AG08395 (cell line): ENCODE measurements at regions not wholly inside any gene's neighbourhood (a gene's known extent, or its start where the extent isn't known, plus 50 kb on each side); places are given as distances from the start of the nearest gene placed in this dataset.
"Not testable (repeated sequence)": the region's sequence is repeated elsewhere in the genome, so short reads cannot be mapped to it uniquely, and the experiment has no call there.

Experiments used
- DNase-seq: peaks from one replicate; pipeline ENCODE4 v3.0.0; 2012; ENCODE audit warnings: mixed read lengths, low spot score

DNA sequence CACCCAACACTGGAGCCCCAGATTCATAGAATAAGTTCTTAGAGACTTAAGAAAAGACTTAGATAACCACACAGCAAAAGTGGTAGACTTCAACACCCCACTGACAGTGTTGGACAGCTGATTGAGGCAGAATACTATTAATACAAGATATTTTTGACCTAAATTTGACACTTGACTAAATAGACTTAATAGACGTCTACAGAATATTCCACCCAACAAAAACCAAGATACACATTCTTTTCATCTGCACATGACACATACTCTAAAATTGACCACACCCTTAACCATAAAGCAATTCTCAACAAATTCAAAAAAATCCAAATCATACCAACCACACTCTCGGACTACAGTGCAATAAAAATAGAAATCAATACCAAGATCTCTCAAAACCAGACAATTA, 179.8 kb upstream of the TPM1 start:
- DNase-seq, result no peak

GRCh38 chr15:62866366-62866765, 176.2 kb upstream of the TPM1 start:
- DNase-seq, result no peak

- no peak for DNase-seq
These were observed 174.7 kb upstream of the TPM1 start for GRCh38 chr15:62867844-62868243.

- DNase-seq, result peak; percentile 42
These were observed 174.0 kb upstream of the TPM1 start for GRCh38 chr15:62868507-62868906.

- DNase-seq, result no peak
These were observed 173.4 kb upstream of the TPM1 start for GRCh38 chr15:62869116-62869515.

GRCh38 chr15:62870216-62870615, 172.3 kb upstream of the TPM1 start:
- no peak for DNase-seq

DNA sequence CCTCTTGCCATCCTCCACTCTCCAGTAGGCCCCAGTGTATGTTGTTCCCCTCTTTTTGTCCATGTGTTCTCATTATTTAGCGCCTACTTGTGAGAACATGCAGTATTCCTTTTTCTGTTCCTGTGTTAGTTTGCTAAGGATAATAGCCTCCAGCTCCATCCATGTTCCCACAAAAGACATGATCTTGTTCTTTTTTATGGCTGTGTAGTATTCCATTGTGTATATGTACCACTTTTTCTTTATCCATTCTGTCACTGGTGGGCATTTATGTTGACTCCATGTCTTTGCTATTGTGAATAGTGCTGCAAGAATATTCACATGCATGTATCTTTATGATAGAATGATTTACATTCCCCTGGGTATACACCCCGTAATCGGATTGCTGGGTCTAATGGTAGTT, 171.8 kb upstream of the TPM1 start:
- DNase-seq, result not testable (repeated sequence)

- DNase-seq, result no peak
These were observed 169.3 kb upstream of the TPM1 start for GRCh38 chr15:62873203-62873602.

DNA sequence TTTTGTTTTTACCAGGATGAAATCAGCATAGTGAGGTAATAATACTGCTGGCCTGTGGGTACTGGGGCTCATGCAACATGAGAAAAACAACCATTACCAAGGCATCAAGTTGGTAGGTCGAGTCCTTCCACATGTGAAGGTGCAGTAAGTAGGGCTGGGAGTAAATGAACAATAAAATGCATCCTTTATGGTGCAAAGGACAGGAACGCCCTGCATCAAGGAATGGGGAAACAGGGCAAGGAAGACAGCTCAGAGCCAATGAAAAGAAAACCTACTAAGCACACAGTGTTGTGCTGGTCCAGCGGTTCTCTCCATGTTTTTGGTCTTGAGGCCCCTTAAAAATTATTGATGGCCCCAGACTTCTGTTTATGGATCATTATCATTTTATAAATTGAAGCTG, 168.5 kb upstream of the TPM1 start:
- no peak for DNase-seq

GRCh38 chr15:62874959-62875625, 167.5 kb upstream of the TPM1 start:
- DNase-seq, result no peak

GRCh38 chr15:62875626-62876021, 166.9 kb upstream of the TPM1 start:
- no peak for DNase-seq

DNA sequence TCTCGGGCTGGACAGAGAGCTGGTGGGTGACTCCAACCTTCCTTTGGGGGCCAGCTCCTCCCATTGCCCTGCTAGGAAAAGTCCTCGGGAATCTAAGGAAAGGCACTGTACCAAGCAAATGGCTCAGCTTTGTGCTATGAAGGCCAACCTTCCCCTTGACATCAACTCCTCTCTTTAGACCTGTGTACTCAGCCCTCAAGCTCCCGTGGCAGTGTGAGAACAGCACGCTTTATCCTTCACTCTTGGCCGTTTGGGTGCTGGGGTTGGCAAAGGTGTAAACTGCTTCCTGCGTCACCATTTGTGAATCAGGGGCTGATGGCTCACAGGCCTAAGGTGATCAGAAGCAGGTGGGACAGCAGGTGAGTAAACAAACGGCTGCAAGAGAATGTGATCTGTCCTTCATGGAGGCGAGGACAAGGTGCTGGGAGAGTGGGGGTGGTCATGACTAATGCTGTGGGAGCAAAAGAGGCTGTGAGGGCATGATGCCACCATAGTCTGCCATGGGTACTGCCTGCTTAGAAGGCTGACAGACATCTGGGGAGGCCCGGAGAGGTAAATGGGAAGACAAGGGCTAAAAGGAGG, 165.2 kb upstream of the TPM1 start:
- no peak for DNase-seq

- DNase-seq, result no peak
These were observed 164.5 kb upstream of the TPM1 start for GRCh38 chr15:62878070-62878469.

- DNase-seq, result no peak
These were observed 162.8 kb upstream of the TPM1 start for GRCh38 chr15:62879770-62880169.

GRCh38 chr15:62880278-62880677, 162.3 kb upstream of the TPM1 start:
- peak; percentile 41 for DNase-seq

DNA sequence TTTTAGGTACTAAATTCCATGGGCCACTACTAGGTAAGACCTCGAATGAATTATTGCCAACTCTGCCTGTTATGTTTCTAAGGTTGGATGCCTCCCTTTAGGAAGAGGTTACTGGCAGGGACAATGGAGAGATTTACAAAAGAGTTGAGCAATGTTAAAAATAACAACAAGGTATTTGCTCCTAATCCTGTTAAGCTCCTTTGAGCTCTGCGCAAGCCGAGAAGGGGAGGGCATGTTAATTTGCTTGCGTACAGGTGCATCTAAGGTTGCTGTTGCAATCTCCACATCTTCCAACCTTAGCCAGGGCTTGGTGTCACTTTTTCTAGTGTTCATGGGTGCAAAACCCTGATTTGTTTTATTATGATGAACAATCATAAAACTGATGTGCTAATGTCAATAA, 161.5 kb upstream of the TPM1 start:
- DNase-seq, result no peak

DNA sequence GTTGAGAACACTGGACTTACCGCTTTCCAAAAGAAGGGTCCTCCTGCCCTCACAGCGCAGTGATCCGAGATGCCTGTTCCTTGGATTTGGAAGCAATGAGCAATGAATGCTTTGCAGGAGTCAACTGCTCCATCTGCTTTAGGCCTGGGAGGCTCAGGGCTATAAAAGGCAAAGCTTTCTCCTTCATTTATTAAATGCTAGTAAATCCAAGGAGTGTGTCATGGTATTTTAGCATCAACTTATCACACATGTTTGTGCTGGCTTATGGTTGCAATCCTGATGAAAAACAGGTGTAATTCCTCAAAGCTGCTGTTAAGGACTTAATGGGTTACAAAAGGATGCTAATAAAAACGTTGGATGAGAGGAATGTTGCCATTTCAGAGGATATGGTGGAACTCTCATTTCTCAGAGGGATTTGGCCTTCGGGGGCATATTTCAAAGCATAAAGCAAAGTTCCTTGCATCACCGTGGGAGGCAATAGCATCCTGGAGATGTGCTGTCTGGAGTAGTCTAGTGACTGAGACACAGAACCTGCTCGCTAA, 158.5 kb upstream of the TPM1 start:
- peak; percentile 61 for DNase-seq

DNA sequence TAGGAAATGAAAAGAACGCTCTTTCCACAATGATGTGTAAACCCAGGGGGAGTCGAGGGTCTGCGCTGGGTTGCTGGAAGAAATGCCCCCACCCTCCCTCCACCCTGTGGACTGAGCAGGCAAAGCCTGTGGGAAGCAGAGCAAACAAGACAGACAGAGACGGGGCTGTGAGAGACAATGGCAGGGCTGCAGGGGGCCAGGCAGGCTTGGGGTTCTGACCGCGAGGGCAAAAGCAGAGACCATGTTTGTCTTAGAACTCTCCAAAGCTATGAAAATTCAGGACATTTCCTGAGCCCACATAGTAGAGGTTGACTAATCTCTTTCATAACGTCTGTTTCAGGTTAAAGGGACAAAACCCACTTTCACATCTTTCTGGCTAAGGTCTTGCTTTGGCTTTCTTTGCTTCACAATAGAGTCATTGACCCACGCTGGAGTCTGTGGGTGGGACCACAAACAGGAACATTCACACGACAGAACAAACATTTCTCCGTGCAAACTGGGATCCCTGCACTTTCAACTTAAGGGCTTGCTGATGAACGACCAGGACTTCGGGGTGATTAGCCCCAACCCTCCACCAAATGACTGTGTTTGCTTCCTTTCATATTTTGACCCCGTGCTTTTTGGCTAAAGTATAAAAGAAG, 156.0 kb upstream of the TPM1 start:
- DNase-seq, result peak; percentile 28

GRCh38 chr15:62887113-62887570, 155.4 kb upstream of the TPM1 start:
- DNase-seq, result peak; percentile 39

DNA sequence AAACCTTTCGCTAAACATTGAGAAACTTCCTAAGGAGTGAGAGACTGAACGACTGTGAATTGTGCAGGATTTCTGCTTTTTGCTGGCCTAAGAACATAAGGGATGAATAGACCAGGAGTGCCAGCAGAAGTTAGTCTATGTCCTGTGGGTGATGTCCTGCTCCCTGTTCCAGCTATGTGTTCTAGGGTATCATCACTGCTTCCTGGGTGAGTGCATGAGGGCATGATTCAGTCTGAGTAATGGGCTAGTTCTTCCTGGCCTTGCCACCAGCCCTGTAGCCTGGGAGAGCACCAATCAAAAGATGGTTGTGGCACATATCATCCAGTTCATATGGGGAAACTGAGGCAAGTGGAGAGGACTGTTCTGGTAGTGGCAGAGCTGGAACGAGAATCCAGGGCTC, 153.9 kb upstream of the TPM1 start:
- DNase-seq, result no peak

DNA sequence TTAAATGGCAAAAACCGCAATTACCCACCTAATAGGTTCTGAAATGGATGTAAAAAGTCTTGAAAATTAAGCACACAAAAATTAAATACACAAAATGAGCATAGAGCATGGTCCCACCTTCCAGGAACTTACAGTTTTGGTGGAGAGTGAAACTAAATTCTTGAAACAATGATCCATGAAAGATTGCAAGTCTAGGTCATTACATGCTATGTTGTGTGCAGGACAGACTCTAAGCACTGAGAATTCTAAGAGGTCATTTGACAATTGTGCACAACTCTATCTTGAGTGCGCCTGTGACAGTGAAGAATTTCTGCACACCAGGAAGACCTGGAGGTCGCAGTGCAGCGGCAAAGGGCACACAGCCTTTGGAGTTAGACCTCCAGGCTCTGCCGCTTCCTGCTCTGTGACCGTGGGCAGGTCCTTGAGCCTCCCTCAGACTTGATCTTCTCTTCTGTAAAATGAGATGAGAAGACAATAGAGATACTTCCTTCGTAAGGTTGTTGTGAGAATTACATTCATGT, 153.3 kb upstream of the TPM1 start:
- DNase-seq, result no peak

DNA sequence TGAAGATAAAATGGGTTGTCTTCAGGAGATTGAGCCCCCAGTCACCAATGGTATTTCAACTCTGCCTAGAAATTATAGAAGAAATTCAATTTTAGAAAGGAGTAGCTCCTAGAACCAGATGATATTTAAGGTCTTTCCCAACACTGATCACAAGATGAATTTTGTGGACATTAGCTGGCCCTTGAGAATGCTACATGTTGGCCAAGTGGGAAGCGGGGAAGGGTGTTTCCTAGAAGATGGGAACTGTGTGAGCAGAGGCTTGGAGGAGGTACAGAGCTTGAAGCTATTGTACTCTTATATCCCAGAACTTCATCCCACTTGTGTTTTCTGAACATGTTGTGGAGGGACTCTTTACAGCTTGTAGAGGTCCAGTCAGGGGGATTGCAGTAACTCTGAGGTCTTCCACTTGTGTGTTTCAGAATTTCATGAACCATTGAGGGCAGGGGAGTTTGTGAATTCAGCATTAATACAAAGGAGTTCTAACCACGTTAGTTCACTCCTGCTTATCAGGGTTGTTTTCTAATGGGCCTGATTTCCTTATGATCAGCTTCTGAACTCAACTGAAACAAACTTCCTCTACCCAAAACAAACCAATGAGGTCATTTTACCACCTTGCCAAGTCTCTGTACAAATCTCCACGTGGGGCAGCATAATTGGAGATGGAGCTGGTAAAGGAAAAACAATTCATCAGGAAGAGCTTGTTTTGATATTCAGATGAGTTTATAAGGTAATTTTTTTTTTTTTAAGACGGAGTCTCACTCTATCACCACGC, 152.6 kb upstream of the TPM1 start:
- DNase-seq, result peak; percentile 32
